RCC 7860 (cell line): ENCODE measurements at regions not wholly inside any gene's neighbourhood (a gene's known extent, or its start where the extent isn't known, plus 50 kb on each side); places are given as distances from the start of the nearest gene placed in this dataset.

Experiments
- DNase-seq: peaks from one replicate; pipeline ENCODE4 v3.0.0-alpha.2; 2015; ENCODE audit warnings: low spot score
- FAIRE-seq: peaks from 2 replicates; lab custom pipeline; 2012; peaks lifted over from hg19 to GRCh38; lab: Jason Lieb, UNC

DNA sequence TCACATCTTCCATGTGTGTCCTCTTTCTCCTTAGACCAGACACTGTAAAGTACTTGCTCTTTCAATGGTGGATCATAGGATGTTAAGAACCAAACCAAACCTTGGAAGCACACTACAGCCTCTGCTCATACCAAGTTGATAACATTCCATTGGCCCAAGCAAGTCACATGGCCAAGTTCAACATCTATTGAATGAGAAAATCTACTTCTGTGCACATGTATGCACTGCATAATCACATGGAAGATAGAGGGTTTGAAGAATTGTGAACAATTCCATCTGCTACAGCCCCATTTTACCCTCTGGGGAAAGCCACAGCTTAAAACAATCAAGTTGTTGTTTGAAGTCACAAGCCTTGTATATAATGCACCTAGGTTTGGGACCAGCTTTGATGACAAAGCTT, 68.2 kb downstream of the MFAP3 start:
- FAIRE-seq: no peak
- no peak for DNase-seq

DNA sequence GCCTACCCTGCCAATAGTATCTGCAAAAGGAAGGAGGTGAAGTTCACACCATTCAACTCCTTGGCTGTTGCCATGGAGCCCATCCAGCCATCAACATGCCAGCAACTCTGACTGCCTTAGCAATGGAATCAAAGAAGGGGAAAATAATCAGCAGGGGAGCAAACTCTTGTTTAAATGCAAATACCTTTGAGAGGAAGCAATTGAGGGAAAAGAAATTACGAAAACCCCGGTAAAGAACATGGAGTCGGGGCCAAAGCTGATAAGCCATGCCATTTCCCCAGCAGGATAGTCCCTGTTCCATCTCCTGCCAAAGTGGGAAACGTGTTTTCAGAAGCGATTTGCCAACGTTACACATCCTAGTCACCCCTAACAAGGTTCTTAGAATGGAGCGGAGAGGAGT, 69.0 kb downstream of the MFAP3 start:
- FAIRE-seq (no peak), DNase-seq (no peak)

DNA sequence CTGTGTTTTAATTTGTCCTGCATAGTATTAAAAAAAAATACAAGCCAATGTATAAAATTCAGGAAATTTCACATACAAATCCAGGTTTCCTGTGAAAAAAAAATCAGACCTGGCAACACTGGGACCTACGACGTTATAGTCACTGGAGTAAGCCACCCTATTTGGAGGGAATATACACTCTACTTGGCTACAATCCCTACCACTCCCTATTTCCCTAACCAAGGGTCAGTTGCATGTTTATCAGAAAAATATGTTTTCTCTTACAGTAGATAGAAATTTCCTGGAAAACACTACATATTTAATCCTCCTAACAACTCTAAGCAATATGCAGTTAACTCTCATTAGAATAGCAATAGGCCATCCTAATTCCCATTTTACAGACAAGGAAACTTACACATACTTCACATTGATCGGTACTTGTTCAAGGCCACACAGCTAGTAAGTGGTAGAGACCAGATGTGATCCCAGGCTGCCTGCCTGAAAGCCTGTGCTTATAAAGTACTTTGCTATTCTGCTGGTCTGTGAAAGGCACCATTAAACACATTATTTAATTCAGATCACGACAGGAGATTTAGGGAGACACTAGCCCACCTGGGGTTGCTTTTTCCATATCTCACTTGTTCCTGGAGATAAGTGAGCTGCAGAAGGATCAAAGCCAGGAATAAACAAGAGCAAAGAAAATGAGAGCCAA, 70.8 kb downstream of the MFAP3 start:
- no peak for DNase-seq
- no peak for FAIRE-seq

GRCh38 chr5:154110107-154110453, 71.3 kb downstream of the MFAP3 start:
- FAIRE-seq: no peak
- no peak for DNase-seq

DNA sequence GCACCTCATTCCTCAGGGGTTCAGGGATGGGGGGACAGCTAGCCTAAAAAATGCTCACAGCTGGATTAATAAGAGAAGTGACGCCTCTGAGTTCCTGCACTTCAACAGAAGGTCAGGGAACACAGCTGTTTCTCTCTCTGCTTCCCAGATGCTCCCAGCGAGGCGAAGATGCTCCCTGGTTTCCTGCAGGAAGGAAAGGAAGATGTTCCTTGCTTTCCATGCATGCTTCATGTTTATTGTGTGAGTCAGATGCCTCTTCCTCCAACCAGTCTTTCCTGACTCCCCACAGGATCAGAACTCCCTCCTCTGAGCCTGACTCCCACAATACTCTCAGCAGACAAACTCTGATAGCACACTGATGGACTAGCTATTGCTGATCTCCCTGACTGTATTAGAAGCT, 71.9 kb downstream of the MFAP3 start:
- DNase-seq (peak; percentile 11), FAIRE-seq (no peak)

DNA sequence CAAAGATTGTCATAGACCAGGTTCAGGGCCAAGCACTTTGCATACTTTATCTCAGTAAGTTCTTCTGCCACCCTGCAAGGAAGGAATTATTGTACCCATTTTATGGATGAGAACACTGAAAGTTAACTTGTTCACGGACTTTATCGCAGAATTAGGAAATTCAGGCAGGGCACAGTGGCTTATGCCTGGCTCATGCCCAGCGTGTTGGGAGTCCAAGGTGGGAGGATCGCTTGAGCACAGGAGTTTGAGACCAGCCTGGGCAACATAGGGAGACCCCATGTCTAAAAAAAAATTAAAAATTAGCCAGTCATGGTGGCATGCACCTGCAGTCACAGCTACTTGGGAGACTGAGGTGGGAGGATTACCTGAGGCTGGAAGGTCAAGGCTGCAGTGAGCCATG, 72.4 kb downstream of the MFAP3 start:
- DNase-seq (no peak), FAIRE-seq (no peak)

DNA sequence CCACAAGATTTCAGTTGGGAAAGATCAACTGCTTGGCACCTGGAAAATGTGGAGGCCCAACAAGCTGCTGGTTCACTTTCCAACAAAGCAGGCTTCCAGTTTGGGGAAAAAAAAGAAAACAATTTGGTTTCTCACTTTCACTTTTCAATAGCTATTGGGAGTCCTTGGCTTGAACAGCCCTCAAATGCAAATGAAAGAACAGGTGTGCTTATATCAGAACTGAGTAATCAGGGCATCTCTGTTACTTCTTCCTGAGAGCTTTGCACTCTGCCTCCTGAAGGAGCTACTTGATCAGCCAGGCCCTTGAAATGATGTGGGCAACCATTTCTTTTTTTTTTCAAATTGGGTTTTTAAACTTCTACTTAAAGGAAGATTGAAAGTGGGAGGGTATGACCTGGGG, 73.5 kb downstream of the MFAP3 start:
- no peak for FAIRE-seq
- DNase-seq: no peak

DNA sequence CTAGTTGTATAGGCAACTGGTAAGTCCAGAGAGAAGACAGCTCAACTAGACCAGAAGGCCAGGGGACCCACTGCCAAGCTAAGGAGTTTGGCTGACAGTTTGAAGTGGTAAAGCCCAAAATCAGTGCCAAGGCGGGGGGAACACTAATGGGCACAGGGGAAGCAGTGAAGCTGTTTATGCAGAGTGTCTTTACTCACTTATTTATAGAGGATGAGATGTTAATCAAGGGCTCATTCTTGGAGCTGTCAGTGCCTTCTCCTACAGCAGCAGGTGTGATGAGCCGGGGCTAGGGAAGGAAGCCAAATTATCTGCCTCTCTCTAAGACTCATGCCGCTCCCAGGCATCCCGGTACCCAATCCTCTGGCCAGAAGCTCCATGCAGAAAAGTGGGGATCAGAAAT, 75.2 kb upstream of the GALNT10 start:
- FAIRE-seq: no peak

GRCh38 chr5:154117050-154117449, 73.5 kb upstream of the GALNT10 start:
- no peak for FAIRE-seq
- no peak for DNase-seq

More for the DNA sequence above, 75.2 kb upstream of the GALNT10 start:
- DNase-seq: no peak

DNA sequence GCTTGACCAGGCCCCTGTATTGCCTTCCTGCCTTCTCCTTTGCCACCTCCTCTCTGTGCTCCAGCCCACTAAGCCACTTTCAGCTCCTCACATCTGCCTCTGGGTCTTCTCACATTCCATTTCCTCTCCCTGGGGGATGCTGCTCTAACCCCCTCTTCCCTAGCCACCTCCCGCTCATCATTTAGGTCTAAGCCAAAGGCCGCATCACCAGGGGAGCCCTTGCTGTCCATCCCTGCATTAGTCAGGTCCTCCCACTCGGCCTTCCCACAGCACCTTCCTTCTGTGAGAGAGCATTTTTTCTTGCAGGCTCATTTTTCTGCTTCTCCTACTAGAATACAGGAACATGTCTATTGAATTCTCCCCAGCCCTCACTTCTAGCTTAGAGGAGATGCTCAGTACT, 72.6 kb upstream of the GALNT10 start:
- DNase-seq (no peak), FAIRE-seq (no peak)

DNA sequence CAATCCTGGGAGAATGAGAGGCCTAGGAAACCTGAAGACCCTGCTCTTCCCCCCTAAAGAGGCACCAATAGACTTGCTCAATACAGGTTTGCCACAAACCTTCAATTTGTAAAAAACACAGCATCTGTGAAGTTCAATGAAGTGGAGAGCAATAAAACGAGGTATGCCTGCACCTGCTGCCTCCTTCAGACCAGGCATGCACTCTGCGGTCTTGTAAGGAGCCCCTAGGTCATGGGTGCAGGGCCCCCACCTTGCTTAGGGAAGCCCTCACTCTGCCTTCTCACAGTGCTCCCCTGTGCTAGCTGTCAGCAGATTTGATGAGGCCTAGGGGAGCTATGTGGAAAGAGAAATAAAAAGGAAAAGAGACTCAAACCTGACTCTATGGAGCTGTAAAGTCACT, 72.1 kb upstream of the GALNT10 start:
- no peak for FAIRE-seq

DNA sequence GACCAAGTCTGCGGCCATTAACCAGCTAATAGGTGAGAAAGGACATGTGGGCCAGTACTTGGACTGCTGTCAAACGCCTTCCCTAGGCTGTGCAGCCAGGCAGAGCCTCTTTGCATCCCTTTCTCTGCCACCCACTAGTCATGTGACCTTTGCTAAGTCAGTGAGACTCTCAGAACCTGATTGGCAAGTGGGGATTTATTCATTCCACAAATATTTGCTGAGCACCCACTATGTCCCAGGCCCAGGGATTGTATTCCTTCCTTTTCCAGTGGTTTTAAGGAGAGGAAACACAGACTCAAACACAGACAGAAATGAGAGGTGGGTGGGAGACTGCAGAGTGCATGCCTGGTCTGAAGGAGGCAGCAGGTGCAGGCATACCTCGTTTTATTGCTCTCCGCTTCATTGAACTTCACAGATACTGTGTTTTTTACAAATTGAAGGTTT, 71.6 kb upstream of the GALNT10 start:
- FAIRE-seq (peak; percentile 87), DNase-seq (peak; percentile 65)

More for the DNA sequence above, 72.1 kb upstream of the GALNT10 start:
- no peak for DNase-seq

GRCh38 chr5:154129013-154129412, 61.5 kb upstream of the GALNT10 start:
- FAIRE-seq: no peak
- DNase-seq: no peak

DNA sequence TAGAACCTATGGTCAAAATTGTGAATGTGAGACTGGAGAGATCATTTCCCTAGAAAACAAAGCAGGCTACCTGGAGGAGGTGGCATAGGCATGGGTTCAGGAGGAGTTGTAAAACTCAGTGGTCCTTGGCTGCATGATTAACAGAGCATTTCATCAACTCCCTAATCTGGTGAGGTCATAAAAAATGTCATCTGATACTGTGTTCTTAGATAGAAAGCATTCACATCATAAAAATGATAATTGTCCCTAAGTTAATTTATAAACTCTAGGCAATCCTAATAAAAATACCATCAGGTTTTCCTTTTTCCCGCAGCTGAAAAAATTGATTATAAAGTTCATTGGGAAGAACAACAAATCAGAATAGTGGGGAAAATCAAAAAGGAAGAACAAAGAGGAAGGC, 60.6 kb upstream of the GALNT10 start:
- DNase-seq (no peak), FAIRE-seq (no peak)

- FAIRE-seq (no peak), DNase-seq (no peak)
These were observed 58.7 kb upstream of the GALNT10 start for GRCh38 chr5:154131817-154132216.

DNA sequence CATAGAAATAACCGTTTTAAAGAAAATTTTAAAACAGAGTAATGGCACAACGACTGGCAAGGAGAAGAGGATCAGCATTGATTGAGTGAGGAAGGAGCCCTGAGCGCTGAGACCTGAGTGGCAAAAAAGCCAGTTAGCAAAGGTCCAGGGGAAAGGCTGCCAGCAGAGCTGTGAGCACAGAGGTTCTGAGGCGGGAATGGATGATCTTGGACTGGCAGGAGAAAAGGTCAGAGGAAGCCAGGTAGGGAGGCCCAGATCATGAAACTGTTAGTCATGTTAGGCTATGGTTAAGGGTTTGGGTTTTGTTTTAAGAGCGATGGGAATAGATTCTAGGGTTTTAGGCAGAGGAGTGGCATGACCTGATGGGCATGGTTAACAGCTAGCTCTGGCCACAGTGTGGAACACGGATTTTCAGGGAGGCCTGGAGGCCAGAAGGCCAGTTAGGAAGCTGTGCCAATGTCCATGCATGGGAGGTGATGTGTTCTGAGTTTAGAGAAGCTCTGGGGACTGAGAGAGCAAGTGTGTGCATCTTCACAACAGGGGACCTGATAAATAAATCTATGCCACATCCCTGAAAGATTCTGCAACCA, 57.7 kb upstream of the GALNT10 start:
- no peak for FAIRE-seq
- DNase-seq: no peak

- no peak for FAIRE-seq
- DNase-seq: no peak
These were observed 56.9 kb upstream of the GALNT10 start for GRCh38 chr5:154133591-154133990.

DNA sequence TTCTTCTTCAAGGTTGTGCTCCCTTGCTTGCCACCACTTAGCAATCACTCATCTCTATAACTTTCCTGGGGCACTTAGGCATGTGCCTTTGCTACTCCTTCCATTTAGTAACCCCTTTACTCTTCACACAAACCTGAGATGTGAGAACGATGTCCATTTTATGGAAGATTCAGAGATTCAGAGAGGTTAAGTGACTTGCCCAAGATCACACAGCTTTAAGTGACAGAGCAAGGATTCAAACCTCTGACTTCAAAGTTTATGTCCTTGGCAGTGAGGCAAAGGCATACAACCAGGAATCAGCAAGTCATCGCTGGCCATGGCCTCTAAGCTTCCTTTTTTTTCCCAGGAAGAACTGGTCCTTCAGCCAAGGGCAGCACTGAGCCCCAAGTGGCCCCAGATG, 56.0 kb upstream of the GALNT10 start:
- DNase-seq (no peak), FAIRE-seq (no peak)

- DNase-seq (no peak), FAIRE-seq (no peak)
These were observed 55.3 kb upstream of the GALNT10 start for GRCh38 chr5:154135125-154135817.

GRCh38 chr5:154136141-154136540, 54.4 kb upstream of the GALNT10 start:
- FAIRE-seq: no peak
- DNase-seq: no peak

DNA sequence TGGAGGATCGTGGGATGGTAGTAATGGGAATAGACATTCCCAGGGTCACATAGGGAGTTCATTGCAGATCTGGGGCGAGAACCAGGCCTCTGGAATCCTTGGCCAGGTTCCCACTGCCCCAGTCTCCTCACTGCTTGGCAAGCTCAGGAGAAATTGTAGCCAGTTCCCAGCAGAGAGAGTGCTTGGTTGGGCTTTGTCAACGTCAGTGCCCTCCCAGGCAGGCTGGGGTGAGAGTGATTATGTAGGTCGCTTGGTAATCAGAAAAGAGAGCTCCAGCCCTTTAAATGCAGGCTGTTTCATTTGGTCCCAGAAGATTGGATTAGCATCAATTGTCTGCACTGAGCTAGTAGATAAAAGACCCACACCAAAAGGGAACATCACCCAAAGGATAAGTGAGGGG, 51.8 kb upstream of the GALNT10 start:
- DNase-seq (no peak), FAIRE-seq (no peak)

GRCh38 chr5:154140381-154140780, 50.2 kb upstream of the GALNT10 start:
- FAIRE-seq (no peak), DNase-seq (no peak)
